ENCODE measurements at regions not wholly inside any gene's neighbourhood (a gene's known extent, or its start where the extent isn't known, plus 50 kb on each side); places are given as distances from the start of the nearest gene placed in this dataset.

DNA sequence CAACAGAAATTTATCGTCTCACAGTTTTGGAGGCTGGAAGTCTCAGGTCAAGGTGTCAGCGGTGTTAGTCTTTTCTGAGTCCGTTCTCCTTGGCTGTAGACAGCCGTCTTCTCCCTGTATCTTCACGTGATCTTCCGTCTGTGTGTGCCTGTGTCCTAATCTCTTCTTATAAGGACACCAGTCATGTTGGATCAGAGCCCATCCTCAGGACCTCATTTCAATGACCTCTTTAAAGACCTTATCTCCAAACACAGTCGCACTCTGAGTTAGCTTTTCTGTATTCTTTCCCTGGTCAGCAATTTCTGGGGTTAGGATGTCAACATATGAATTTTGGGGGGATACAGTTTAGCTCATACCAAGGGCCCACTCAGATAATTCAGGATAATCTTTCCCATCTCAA lies 247.7 kb downstream of the PRDM2 start:
- TF ChIP-seq, protein P1, sequence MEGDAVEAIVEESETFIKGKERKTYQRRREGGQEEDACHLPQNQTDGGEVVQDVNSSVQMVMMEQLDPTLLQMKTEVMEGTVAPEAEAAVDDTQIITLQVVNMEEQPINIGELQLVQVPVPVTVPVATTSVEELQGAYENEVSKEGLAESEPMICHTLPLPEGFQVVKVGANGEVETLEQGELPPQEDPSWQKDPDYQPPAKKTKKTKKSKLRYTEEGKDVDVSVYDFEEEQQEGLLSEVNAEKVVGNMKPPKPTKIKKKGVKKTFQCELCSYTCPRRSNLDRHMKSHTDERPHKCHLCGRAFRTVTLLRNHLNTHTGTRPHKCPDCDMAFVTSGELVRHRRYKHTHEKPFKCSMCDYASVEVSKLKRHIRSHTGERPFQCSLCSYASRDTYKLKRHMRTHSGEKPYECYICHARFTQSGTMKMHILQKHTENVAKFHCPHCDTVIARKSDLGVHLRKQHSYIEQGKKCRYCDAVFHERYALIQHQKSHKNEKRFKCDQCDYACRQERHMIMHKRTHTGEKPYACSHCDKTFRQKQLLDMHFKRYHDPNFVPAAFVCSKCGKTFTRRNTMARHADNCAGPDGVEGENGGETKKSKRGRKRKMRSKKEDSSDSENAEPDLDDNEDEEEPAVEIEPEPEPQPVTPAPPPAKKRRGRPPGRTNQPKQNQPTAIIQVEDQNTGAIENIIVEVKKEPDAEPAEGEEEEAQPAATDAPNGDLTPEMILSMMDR (IDR thresholded peaks at IDR 0.05; ENCODE audit: low read depth, low read length, poor library complexity, severe bottlenecking): no peak
- TF ChIP-seq EZH2phosphoT487 (IDR thresholded peaks at IDR 0.05; ENCODE audit: borderline replicate concordance, low read length): no peak

All from DOHH2 (cell line).